ENCODE measurements at regions not wholly inside any gene's neighbourhood (a gene's known extent, or its start where the extent isn't known, plus 50 kb on each side); places are given as distances from the start of the nearest gene placed in this dataset.

GRCh38 chr4:180940680-180941079 lies 1302.5 kb upstream of the TENM3 start:
- TF ChIP-seq SUZ12 (IDR thresholded peaks at IDR 0.05; ENCODE audit: extremely low read depth, insufficient read depth, insufficient read length) (no peak), ZNF274 (IDR thresholded peaks at IDR 0.05; ENCODE audit: low read depth, low read length) (no peak), YY1 (IDR thresholded peaks at IDR 0.05; ENCODE audit: insufficient read depth, insufficient read length) (no peak)

Measured in NT2/D1 (cell line).